Retinal pigment epithelial cell (primary cell): ENCODE measurements at regions not wholly inside any gene's neighbourhood (a gene's known extent, or its start where the extent isn't known, plus 50 kb on each side); places are given as distances from the start of the nearest gene placed in this dataset.

Source experiments
- DNase-seq: peaks from one replicate; pipeline ENCODE4 v3.0.0-alpha.2; 2010; ENCODE audit warnings: low read depth
- H3K4me3 ChIP-seq: 2 replicates; pipeline ENCODE4 v1.5.1; 2011; ENCODE audit warnings: mild to moderate bottlenecking, low read length, control low read depth, moderate library complexity
- CTCF ChIP-seq: conservative IDR thresholded peaks from 2 replicates; pipeline ENCODE4 v1.5.1; 2011; ENCODE audit warnings: low read depth, low read length, control low read depth, inconsistent platforms

- no peak overlapping the region for H3K4me3 ChIP-seq
- DNase-seq, result no peak
- TF ChIP-seq CTCF, result no peak
Observed at GRCh38 chr15:62505762-62506161, 340.7 kb upstream of the C2CD4B start.

DNA sequence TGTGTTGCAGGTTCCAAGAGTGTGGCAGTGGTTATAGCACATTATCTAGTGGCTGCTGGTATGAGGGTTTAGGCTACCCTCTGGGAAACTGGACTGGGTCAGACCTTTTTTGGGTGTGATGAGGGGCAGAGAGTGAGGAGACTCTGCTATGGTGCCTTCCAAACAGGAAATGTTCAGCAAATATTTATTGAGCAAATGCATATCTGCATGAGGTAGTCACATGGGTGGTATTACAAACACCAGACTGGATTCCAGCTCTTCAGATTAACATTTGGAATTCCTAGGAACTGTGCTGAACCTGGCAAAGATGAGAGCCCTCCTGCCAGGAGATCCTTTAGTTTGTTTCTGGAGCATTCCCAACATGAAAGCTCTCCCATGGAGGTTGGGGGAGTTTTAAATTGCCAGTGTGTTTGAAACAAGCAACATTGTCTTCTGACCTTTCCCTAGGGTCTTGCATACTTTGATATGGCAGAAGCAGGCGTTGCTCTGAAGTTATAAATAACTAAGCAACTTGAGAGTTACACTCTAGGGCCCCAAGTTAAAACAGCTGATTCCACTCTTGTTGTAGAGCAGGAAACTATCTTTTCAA is 341.2 kb upstream of the C2CD4B start:
- TF ChIP-seq CTCF, result no peak
- no peak overlapping the region for H3K4me3 ChIP-seq
- peak; percentile 62 for DNase-seq

- TF ChIP-seq CTCF, result no peak
- no peak overlapping the region for H3K4me3 ChIP-seq
- no peak for DNase-seq
Observed at GRCh38 chr15:62509395-62509958, 344.4 kb upstream of the C2CD4B start.

DNA sequence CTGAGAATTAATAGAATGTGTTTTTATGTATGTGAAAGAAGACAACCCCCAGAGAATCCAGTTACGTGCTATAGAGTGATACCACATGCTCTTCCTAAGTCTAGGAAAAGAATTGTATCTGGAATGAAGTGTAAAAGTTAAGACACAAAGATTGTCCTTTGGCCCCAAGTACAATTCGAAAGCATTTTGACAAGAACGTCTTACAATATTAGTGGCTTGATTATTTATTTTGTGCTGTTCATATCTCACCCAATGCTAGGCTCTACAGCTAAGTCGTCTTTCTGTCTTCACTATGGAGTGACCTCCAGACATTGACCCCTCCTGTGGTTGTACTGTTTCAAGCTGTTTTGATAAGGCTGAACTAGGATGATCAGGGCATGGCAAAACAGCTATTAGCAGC is 345.7 kb upstream of the C2CD4B start:
- no peak overlapping the region for H3K4me3 ChIP-seq
- TF ChIP-seq CTCF, result no peak
- DNase-seq, result no peak

DNA sequence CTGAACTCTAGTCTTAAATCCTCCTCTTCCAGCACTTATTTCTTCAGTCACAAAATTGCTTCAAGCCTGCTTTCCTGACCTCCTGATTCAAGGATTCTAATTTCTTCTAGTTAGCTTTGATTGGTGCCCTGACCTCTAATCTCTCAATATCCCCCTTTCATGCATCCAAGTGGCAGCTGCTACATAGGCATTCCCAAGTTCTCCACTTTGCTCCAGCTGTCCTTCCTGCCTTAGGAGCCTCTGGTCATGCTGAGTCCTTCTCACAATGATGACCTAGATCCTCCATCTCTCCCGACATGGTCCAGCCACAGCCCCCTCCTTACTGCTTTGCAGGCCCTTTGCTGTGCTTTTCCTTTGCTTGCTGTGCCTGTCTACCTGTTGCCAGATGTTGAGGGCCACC is 347.8 kb upstream of the C2CD4B start:
- TF ChIP-seq CTCF, result no peak
- H3K4me3 ChIP-seq, result no peak overlapping the region
- DNase-seq, result no peak

DNA sequence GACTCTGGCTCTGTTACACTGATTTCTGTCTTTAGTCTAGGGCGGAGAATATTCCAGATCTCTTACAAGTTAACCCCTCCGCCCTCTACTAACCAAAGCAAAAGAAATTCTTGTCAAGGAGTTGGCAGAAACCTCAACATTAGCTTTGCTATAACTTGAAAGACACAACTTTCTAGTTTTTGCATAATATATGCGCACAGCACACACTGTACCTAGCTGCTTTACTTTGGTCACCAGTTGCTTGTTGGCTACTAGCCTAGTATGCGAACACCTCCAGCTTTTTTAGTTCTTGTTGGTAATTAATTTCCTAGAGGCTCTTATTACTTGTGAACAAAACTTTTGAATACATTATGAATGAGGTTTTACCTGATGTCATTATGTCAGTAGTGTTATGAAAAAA is 348.8 kb upstream of the C2CD4B start:
- no peak for TF ChIP-seq CTCF
- DNase-seq, result no peak
- no peak overlapping the region for H3K4me3 ChIP-seq

DNA sequence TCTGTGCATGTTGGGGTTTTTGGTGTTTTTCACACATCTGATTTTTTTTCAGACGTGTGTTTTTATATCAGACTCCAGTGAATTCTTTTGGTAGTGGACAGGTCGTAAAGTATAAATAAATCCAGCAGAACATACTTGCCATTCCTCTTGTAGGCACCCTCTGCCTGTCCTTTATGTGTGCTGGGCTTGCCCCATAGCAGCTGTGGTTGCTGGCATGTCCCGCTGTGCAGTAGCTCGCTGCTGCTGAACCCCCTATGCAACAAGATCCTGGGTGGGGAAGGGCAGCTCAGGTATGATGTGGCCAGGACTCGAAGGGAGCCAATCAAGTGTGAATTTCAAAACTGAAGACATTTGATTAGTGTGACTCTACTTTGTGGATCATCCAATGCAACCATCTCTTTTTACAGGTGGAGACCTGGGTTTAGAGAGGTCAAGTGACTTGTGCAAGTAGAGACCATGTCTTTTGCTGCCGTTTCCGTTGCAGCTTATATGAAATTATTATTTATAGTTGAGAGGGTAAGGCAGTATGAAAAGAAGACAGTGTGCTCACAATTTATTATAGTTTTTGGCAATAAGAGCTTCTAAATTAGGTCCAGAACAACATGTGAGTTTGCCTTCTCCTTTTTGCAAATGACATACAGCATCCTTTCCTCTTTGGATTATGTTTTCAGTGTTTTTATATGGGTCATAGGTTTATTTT is 350.8 kb upstream of the C2CD4B start:
- DNase-seq, result no peak
- TF ChIP-seq CTCF, result no peak
- H3K4me3 ChIP-seq, result no peak overlapping the region
